ENCODE measurements at regions not wholly inside any gene's neighbourhood (a gene's known extent, or its start where the extent isn't known, plus 50 kb on each side); places are given as distances from the start of the nearest gene placed in this dataset.

DNA sequence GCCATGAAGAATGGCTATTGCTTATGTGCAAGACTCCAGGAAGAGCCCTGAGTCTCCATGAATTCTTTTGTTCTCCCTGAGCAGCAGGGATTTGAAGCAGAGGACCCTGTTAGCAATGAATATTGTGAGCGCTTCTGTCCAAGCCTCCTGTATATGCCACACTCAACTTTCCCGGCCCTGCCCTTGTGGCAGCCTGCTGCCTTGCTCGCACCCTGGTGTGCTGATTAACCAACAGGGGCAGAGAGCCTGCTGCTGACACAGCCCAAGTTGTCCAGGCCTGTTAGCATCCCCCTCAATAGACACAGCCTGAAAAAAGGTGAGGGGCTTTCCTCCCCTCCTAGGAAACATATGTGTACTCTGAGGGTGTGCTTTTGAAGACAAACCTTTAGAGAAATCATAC, 131.4 kb downstream of the BMP2 start:
- H3K9me3 ChIP-seq (ENCODE audit: control insufficient read depth, insufficient read depth, low read depth, low read length), result no peaks in the 10 kb centered on the region
- no peak overlapping the region for H3K4me3 ChIP-seq (ENCODE audit: low read depth in 2 of 2, low read length in 2 of 2)
- no peaks in the 10 kb centered on the region for H3K27me3 ChIP-seq (ENCODE audit: control insufficient read depth, insufficient read depth, low read length)
- ATAC-seq (no peak), DNase-seq (ENCODE audit: low read depth, low spot score) (no peak)
- no peaks in the 10 kb centered on the region for H3K36me3 ChIP-seq (ENCODE audit: control insufficient read depth, insufficient read depth, low read length)
- TF ChIP-seq, protein P1, sequence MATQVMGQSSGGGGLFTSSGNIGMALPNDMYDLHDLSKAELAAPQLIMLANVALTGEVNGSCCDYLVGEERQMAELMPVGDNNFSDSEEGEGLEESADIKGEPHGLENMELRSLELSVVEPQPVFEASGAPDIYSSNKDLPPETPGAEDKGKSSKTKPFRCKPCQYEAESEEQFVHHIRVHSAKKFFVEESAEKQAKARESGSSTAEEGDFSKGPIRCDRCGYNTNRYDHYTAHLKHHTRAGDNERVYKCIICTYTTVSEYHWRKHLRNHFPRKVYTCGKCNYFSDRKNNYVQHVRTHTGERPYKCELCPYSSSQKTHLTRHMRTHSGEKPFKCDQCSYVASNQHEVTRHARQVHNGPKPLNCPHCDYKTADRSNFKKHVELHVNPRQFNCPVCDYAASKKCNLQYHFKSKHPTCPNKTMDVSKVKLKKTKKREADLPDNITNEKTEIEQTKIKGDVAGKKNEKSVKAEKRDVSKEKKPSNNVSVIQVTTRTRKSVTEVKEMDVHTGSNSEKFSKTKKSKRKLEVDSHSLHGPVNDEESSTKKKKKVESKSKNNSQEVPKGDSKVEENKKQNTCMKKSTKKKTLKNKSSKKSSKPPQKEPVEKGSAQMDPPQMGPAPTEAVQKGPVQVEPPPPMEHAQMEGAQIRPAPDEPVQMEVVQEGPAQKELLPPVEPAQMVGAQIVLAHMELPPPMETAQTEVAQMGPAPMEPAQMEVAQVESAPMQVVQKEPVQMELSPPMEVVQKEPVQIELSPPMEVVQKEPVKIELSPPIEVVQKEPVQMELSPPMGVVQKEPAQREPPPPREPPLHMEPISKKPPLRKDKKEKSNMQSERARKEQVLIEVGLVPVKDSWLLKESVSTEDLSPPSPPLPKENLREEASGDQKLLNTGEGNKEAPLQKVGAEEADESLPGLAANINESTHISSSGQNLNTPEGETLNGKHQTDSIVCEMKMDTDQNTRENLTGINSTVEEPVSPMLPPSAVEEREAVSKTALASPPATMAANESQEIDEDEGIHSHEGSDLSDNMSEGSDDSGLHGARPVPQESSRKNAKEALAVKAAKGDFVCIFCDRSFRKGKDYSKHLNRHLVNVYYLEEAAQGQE (IDR thresholded peaks at IDR 0.05; ENCODE audit: insufficient read depth in 1 of 2, low read depth in 2 of 2, low read length in 1 of 2), result no peak
- no peak for TF ChIP-seq SIN3A (IDR thresholded peaks at IDR 0.05; ENCODE audit: borderline replicate concordance, insufficient read depth, low read depth, low read length)
- TF ChIP-seq, protein P2, sequence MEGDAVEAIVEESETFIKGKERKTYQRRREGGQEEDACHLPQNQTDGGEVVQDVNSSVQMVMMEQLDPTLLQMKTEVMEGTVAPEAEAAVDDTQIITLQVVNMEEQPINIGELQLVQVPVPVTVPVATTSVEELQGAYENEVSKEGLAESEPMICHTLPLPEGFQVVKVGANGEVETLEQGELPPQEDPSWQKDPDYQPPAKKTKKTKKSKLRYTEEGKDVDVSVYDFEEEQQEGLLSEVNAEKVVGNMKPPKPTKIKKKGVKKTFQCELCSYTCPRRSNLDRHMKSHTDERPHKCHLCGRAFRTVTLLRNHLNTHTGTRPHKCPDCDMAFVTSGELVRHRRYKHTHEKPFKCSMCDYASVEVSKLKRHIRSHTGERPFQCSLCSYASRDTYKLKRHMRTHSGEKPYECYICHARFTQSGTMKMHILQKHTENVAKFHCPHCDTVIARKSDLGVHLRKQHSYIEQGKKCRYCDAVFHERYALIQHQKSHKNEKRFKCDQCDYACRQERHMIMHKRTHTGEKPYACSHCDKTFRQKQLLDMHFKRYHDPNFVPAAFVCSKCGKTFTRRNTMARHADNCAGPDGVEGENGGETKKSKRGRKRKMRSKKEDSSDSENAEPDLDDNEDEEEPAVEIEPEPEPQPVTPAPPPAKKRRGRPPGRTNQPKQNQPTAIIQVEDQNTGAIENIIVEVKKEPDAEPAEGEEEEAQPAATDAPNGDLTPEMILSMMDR (IDR thresholded peaks at IDR 0.05), result no peak
- TF ChIP-seq POLR2AphosphoS5 (IDR thresholded peaks at IDR 0.05; ENCODE audit: low read depth, low read length), result no peak
- TF ChIP-seq TCF7L2 (IDR thresholded peaks at IDR 0.05; ENCODE audit: low read depth, low read length), result no peak
- intact Hi-C loops (cut with micrococcal nuclease; ENCODE audit: unreplicated experiment), result no loop called here
- in situ Hi-C loops (cut with HindIII; ENCODE audit: low pct_unique_long_range_greater_than_20kb, low sequenced_read_pairs), result no loop called here
- POLR2A ChIA-PET, result no interaction called here
- H3K4me1 ChIP-seq (ENCODE audit: control insufficient read depth, insufficient read depth, low read length), result no peaks in the 10 kb centered on the region
- BruUV-seq (replicated peaks), result no TSS peak
- CTCF ChIA-PET, result no interaction called here
- no peak overlapping the region for H3K27ac ChIP-seq (ENCODE audit: low read length)

DNA sequence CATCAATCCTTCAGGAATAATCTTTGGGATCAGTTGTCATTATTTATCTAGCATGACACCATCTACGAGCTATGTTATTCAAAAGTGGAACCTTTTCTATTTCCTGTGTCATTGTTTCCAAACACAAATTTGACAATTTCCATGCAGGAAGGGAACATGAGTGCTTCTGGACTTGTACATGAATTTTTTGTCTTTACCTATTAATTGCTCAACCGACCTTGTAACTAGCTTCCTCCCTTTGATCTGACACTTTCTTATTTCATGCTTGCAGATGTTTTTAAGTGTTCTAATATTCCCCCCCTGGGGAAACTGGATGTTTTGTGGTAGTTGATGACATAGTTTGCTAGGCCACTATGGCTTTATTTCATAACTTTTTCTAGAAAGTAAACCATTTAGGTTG, 139.4 kb downstream of the BMP2 start:
- Histone ChIP-seq H3K27me3 (ENCODE audit: control insufficient read depth, insufficient read depth, low read length) (no peaks in the 10 kb centered on the region), H3K4me3 (ENCODE audit: low read depth in 2 of 2, low read length in 2 of 2) (no peak overlapping the region), H3K4me1 (ENCODE audit: control insufficient read depth, insufficient read depth, low read length) (no peaks in the 10 kb centered on the region), H3K9me3 (ENCODE audit: control insufficient read depth, insufficient read depth, low read depth, low read length) (no peaks in the 10 kb centered on the region), H3K36me3 (ENCODE audit: control insufficient read depth, insufficient read depth, low read length) (no peaks in the 10 kb centered on the region), H3K27ac (ENCODE audit: low read length) (no peak overlapping the region)
- ChIA-PET POLR2A (no interaction called here), CTCF (interaction anchor here (0.6 kb wide), 1 partner anchor 13 kb away, joined by 6 read pairs; no protein-coding TSS in a partner anchor)
- no TSS peak for BruUV-seq (replicated peaks)
- ATAC-seq (no peak), DNase-seq (ENCODE audit: low read depth, low spot score) (no peak)
- intact Hi-C loops (cut with micrococcal nuclease; ENCODE audit: unreplicated experiment), result no loop called here
- in situ Hi-C loops (cut with HindIII; ENCODE audit: low pct_unique_long_range_greater_than_20kb, low sequenced_read_pairs), result no loop called here
- TF ChIP-seq SIN3A (IDR thresholded peaks at IDR 0.05; ENCODE audit: borderline replicate concordance, insufficient read depth, low read depth, low read length) (no peak), TCF7L2 (IDR thresholded peaks at IDR 0.05; ENCODE audit: low read depth, low read length) (no peak), POLR2AphosphoS5 (IDR thresholded peaks at IDR 0.05; ENCODE audit: low read depth, low read length) (no peak)
- TF ChIP-seq, protein P1 (IDR thresholded peaks at IDR 0.05; ENCODE audit: insufficient read depth in 1 of 2, low read depth in 2 of 2, low read length in 1 of 2), result no peak
- TF ChIP-seq, protein P2 (IDR thresholded peaks at IDR 0.05), result no peak

Data from Panc1 (cell line).